Spleen (tissue), 11 donors: ENCODE measurements at regions not wholly inside any gene's neighbourhood (a gene's known extent, or its start where the extent isn't known, plus 50 kb on each side); places are given as distances from the start of the nearest gene placed in this dataset.

ENCODE experiments used
- DNase-seq: peaks from one replicate; pipeline ENCODE4 v3.0.0-alpha.2; 2020
- H3K27ac ChIP-seq, 8 donors: fragments of 200-600 bp; sonication (generic) in 7 of 8; 1 replicate in 4 of 8; 2 replicates in 4 of 8; pipeline versions ENCODE4 v1.5.0 to v1.8.0; 2016 to 2021; ENCODE audit warnings: inconsistent platforms in 4 of 8, mild to moderate bottlenecking in 4 of 8, moderate library complexity in 1 of 8
- H3K27me3 ChIP-seq, 7 donors: fragments of 200-600 bp; sonication (generic) in 6 of 7; replicated peaks in 1 of 7; 1 replicate in 4 of 7; 2 replicates in 3 of 7; pipeline versions ENCODE4 v1.5.0 to v1.8.0; 2016 to 2021; ENCODE audit warnings: inconsistent platforms in 3 of 7, mild to moderate bottlenecking in 1 of 7
- H3K36me3 ChIP-seq, 6 donors: fragments of 200-600 bp; sonication (generic) in 5 of 6; 1 replicate in 4 of 6; 2 replicates in 2 of 6; pipeline versions ENCODE4 v1.5.0 to v1.8.0; 2016 to 2021; ENCODE audit warnings: inconsistent platforms in 2 of 6
- H3K4me1 ChIP-seq, 6 donors: fragments of 200-600 bp; sonication (generic) in 5 of 6; 1 replicate in 3 of 6; 2 replicates in 3 of 6; pipeline versions ENCODE4 v1.5.0 to v1.8.0; 2016 to 2021; ENCODE audit warnings: inconsistent platforms in 3 of 6
- H3K4me3 ChIP-seq, 8 donors: fragments of 200-600 bp; sonication (generic) in 7 of 8; 1 replicate in 4 of 8; 2 replicates in 4 of 8; pipeline versions ENCODE4 v1.5.0 to v1.8.0; 2016 to 2021; ENCODE audit warnings: inconsistent platforms in 4 of 8, mild to moderate bottlenecking in 4 of 8, moderate library complexity in 2 of 8
- H3K9me3 ChIP-seq, 8 donors: fragments of 200-600 bp; sonication (generic) in 7 of 8; 1 replicate in 4 of 8; 2 replicates in 4 of 8; pipeline versions ENCODE4 v1.5.0 to v1.8.0; 2016 to 2021; ENCODE audit warnings: inconsistent platforms in 4 of 8
- CTCF ChIP-seq, 11 experiments: fragments of 200-600 bp in 7 of 11; fragments of 450-650 bp in 4 of 11; sonication (generic) in 4 of 11; IDR thresholded peaks in 8 of 11; conservative IDR thresholded peaks in 3 of 11; 1 replicate in 7 of 11; 2 replicates in 4 of 11; pipeline versions ENCODE4 v1.4.0 to v1.8.0; 2016 to 2021; ENCODE audit warnings: antibody characterized with exemption in 11 of 11, inconsistent platforms in 4 of 11, mild to moderate bottlenecking in 1 of 11
- POLR2A ChIP-seq, 3 donors: fragments of 450-650 bp; IDR thresholded peaks; one replicate each; pipeline ENCODE4 v1.5.1; 2017; ENCODE audit warnings: antibody characterized with exemption in 3 of 3, mild to moderate bottlenecking in 1 of 3
- POLR2AphosphoS5 ChIP-seq, 3 donors: sonication (generic); formaldehyde crosslinking; IDR thresholded peaks; one replicate each; pipeline ENCODE4 v1.5.1; 2017; ENCODE audit warnings: antibody characterized with exemption in 3 of 3
- WGBS, 5 donors: extraction: QIAGEN DNeasy Blood & Tissue Kit in 3 of 5; methylation state at CpG; one replicate each; pipeline versions ENCODE4 v1.1.5 to v1.1.7; 2013 to 2018; 5-methylcytosine and 5-hydroxymethylcytosine counted together
- intact Hi-C: fragments of 100-400 bp; cut with DNase I; formaldehyde crosslinking; loops from one replicate; pipeline ENCODE4 v1.15.0; 2023; ENCODE audit warnings: low total_unique reads
- donor health status: healthy with polysubstance abuse.
- donor health status: DM: no; HTN: no; CAD: no; lungs with moderate emphysema.
- donor health status: DM: no; HTN: no; CAD: no.
- donor health status: Bipolar disorder and iron deficiency.
- donor health status: healthy.
- donor health status: DM: no; HTN: no; CAD: no.
- donor health status: DM: yes; HTN: yes; CAD: no.

GRCh38 chr7:27299861-27300260 lies 57.3 kb downstream of the EVX1 start:
- 91 to 97% (median 95%) methylated on average over 3 of the region's 3 CpGs for WGBS, 5 donors
- H3K4me3 ChIP-seq: no peak overlapping the region
- peaks cover 0 to 12% (median 0%) of the 10 kb centered on the region in 7 donors for H3K27me3 ChIP-seq
- H3K27ac ChIP-seq: no peak overlapping the region
- no peak for DNase-seq
- TF ChIP-seq POLR2AphosphoS5 (IDR thresholded peaks at IDR 0.05) (no peak), CTCF (IDR thresholded peaks at IDR 0.05 in 8 of 11, conservative IDR thresholded peaks at IDR 0.05 in 3 of 11) (no peak), POLR2A (IDR thresholded peaks at IDR 0.05) (no peak)
- intact Hi-C loops: no loop called here
- no peaks in the 10 kb centered on the region for H3K9me3 ChIP-seq
- no peaks in the 10 kb centered on the region for H3K36me3 ChIP-seq
- no peaks in the 10 kb centered on the region for H3K4me1 ChIP-seq

DNA sequence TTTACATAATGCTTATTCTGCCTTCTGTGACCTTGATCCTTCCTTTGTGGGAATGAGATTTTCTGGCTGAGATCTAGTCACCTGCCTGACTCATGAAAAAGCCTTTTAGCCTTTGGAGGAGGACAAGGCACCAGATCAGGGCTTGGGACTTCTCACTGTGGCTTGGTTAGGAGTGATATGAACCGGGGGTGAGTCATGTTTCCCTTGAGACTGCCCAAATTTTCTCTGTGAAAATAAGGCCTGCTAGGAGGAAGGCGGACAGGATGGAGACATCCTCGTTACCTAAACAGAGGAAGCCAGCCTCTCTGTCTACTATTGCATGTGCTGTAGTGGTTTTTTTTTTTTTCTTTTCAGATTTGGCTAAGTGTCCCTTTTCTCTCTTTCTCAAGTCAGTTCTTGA lies 57.8 kb downstream of the EVX1 start:
- H3K4me3 ChIP-seq: no peak overlapping the region
- H3K27me3 ChIP-seq: peaks cover 0 to 12% (median 0%) of the 10 kb centered on the region in 7 donors
- H3K9me3 ChIP-seq: no peaks in the 10 kb centered on the region
- WGBS, 5 donors: 35 to 63% (median 51%) methylated on average over 3 of the region's 3 CpGs
- DNase-seq: no peak
- intact Hi-C loops: no loop called here
- H3K27ac ChIP-seq: no peak overlapping the region
- no peaks in the 10 kb centered on the region for H3K4me1 ChIP-seq
- TF ChIP-seq CTCF (IDR thresholded peaks at IDR 0.05 in 8 of 11, conservative IDR thresholded peaks at IDR 0.05 in 3 of 11) (no peak), POLR2AphosphoS5 (IDR thresholded peaks at IDR 0.05) (no peak), POLR2A (IDR thresholded peaks at IDR 0.05) (no peak)
- H3K36me3 ChIP-seq: no peaks in the 10 kb centered on the region

DNA sequence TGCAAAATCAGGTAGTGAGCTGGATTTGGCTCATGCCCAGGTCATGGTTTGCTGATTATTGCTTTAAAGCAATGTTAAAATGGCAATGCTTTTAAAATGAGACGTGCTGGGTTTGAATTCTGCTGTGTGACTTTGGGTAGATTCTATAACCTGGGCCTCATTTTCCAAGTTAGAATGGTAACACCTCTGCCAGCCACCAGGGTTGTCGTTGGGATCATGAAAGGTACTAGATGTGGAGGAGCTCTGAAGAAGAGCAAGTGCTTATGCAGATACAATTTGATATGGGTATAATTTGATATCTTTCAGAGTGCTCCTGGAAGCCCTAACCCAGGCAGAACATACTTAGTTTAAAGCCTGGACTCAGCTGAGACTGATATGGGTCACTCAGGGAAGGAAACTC lies 60.0 kb downstream of the EVX1 start:
- Histone ChIP-seq H3K9me3 (no peaks in the 10 kb centered on the region), H3K4me3 (no peak overlapping the region), H3K27ac (no peak overlapping the region), H3K36me3 (no peaks in the 10 kb centered on the region), H3K4me1 (no peaks in the 10 kb centered on the region), H3K27me3 (peaks cover 0 to 4% (median 0%) of the 10 kb centered on the region in 7 donors)
- WGBS, 5 donors: 74 to 90% (median 86%) methylated on average over 2 of the region's 2 CpGs
- TF ChIP-seq POLR2AphosphoS5 (IDR thresholded peaks at IDR 0.05) (no peak), CTCF (IDR thresholded peaks at IDR 0.05 in 8 of 11, conservative IDR thresholded peaks at IDR 0.05 in 3 of 11) (no peak), POLR2A (IDR thresholded peaks at IDR 0.05) (no peak)
- no peak for DNase-seq
- intact Hi-C loops: no loop called here

DNA sequence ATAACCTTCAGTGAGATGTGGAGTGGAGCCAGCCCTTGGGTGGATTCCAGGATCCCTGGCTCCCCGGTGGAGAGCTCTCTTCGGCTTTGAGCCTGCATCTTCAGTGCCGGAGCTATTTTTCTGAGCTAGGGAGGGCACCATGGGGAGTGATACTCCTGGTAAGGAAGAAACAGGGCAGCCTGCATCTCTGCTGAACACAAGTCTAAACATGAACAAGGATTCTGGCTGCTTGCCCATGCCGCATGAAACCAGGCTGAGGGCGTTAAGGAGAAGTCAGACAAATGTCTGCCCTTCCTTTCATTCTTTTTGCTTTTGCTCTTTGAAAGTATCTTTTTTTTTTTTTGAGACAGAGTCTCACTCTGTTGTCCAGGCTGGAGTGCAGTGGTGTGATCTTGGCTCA lies 60.4 kb downstream of the EVX1 start:
- no peak overlapping the region for H3K27ac ChIP-seq
- intact Hi-C loops: no loop called here
- no peak overlapping the region for H3K4me3 ChIP-seq
- H3K36me3 ChIP-seq: no peaks in the 10 kb centered on the region
- no peaks in the 10 kb centered on the region for H3K9me3 ChIP-seq
- 60 to 84% (median 66%) methylated on average over 5 of the region's 5 CpGs for WGBS, 5 donors
- no peak for DNase-seq
- no peaks in the 10 kb centered on the region for H3K4me1 ChIP-seq
- TF ChIP-seq CTCF (IDR thresholded peaks at IDR 0.05 in 8 of 11, conservative IDR thresholded peaks at IDR 0.05 in 3 of 11) (no peak), POLR2A (IDR thresholded peaks at IDR 0.05) (no peak), POLR2AphosphoS5 (IDR thresholded peaks at IDR 0.05) (no peak)
- peaks cover 0 to 4% (median 0%) of the 10 kb centered on the region in 7 donors for H3K27me3 ChIP-seq
